Stimulated activated CD4-positive, alpha-beta T cell treated with anti-CD3 and anti-CD28 coated beads, Interleukin-4, amount 100 ng/mL, for 4 hours (primary cell): ENCODE measurements at regions not wholly inside any gene's neighbourhood (a gene's known extent, or its start where the extent isn't known, plus 50 kb on each side); places are given as distances from the start of the nearest gene placed in this dataset.

Source experiments
- DNase-seq, 2 experiments: peaks; one replicate each; pipeline ENCODE4 v3.0.0-alpha.2; 2020

- no peak for DNase-seq
Measured at GRCh38 chr12:111102102-111102739, 181.8 kb upstream of the MYL2 start.

- DNase-seq = no peak
Measured at GRCh38 chr12:111101003-111101402, 180.6 kb upstream of the MYL2 start.

GRCh38 chr12:111100554-111100953 is 180.2 kb upstream of the MYL2 start:
- no peak for DNase-seq

GRCh38 chr12:111100003-111100402 is 179.6 kb upstream of the MYL2 start:
- no peak for DNase-seq

GRCh38 chr12:111099186-111099585 is 178.8 kb upstream of the MYL2 start:
- no peak for DNase-seq

- no peak for DNase-seq
Measured at GRCh38 chr12:111094157-111095010, 174.0 kb upstream of the MYL2 start.

GRCh38 chr12:111093428-111094142 is 173.2 kb upstream of the MYL2 start:
- peak; percentile 28 to 44 for DNase-seq

GRCh38 chr12:111091051-111091450 is 170.7 kb upstream of the MYL2 start:
- DNase-seq = no peak

- DNase-seq = no peak
Measured at GRCh38 chr12:111089616-111090015, 169.2 kb upstream of the MYL2 start.

GRCh38 chr12:111088409-111088808 is 168.0 kb upstream of the MYL2 start:
- no peak for DNase-seq

- no peak for DNase-seq
Measured at GRCh38 chr12:111086947-111087700, 166.7 kb upstream of the MYL2 start.

GRCh38 chr12:111085096-111085495 is 164.7 kb upstream of the MYL2 start:
- DNase-seq = no peak

- no peak for DNase-seq
Measured at GRCh38 chr12:111084605-111085004, 164.2 kb upstream of the MYL2 start.

GRCh38 chr12:111084158-111084557 is 163.8 kb upstream of the MYL2 start:
- DNase-seq = no peak

GRCh38 chr12:111081600-111081999 is 161.2 kb upstream of the MYL2 start:
- DNase-seq = no peak

- no peak for DNase-seq
Measured at GRCh38 chr12:111078731-111079130, 158.4 kb upstream of the MYL2 start.

- no peak for DNase-seq
Measured at GRCh38 chr12:111076611-111077451, 156.5 kb upstream of the MYL2 start.

- no peak for DNase-seq
Measured at GRCh38 chr12:111076199-111076598, 155.8 kb upstream of the MYL2 start.

GRCh38 chr12:111074965-111075364 is 154.6 kb upstream of the MYL2 start:
- DNase-seq = no peak

- DNase-seq = no peak
Measured at GRCh38 chr12:111074559-111074958, 154.2 kb upstream of the MYL2 start.

- DNase-seq = no peak
Measured at GRCh38 chr12:111073370-111073769, 153.0 kb upstream of the MYL2 start.

- no peak for DNase-seq
Measured at GRCh38 chr12:111072299-111072698, 151.9 kb upstream of the MYL2 start.
